Suprapubic skin (tissue), 4 donors: ENCODE measurements at regions not wholly inside any gene's neighbourhood (a gene's known extent, or its start where the extent isn't known, plus 50 kb on each side); places are given as distances from the start of the nearest gene placed in this dataset.

Experiments
- DNase-seq, 2 donors: peaks; one replicate each; pipeline ENCODE4 v3.0.0-alpha.2; 2019; ENCODE audit warnings: low spot score in 2 of 2
- H3K27ac ChIP-seq: fragments of 200-600 bp; sonication (generic); one replicate; pipeline ENCODE4 v1.5.1; 2019
- H3K27me3 ChIP-seq: fragments of 200-600 bp; sonication (generic); one replicate; pipeline ENCODE4 v1.5.1; 2019
- H3K36me3 ChIP-seq: fragments of 200-600 bp; sonication (generic); one replicate; pipeline ENCODE4 v1.5.1; 2019
- H3K4me1 ChIP-seq: fragments of 200-600 bp; sonication (generic); one replicate; pipeline ENCODE4 v1.5.1; 2019
- H3K4me3 ChIP-seq: fragments of 200-600 bp; sonication (generic); one replicate; pipeline ENCODE4 v1.5.1; 2019; ENCODE audit warnings: mild to moderate bottlenecking
- H3K9me3 ChIP-seq: fragments of 200-600 bp; sonication (generic); one replicate; pipeline ENCODE4 v1.5.1; 2019
- CTCF ChIP-seq, 2 donors: fragments of 200-600 bp in 1 of 2; fragments of 450-650 bp in 1 of 2; sonication (generic) in 1 of 2; IDR thresholded peaks; one replicate each; pipeline ENCODE4 v1.5.1; 2016 to 2019; ENCODE audit warnings: antibody characterized with exemption in 2 of 2, mild to moderate bottlenecking in 1 of 2, moderate library complexity in 1 of 2
- EP300 ChIP-seq: sonication (generic); formaldehyde crosslinking; IDR thresholded peaks from one replicate; pipeline ENCODE4 v1.6.1; 2017; ENCODE audit warnings: antibody characterized with exemption
- POLR2A ChIP-seq, 2 donors: fragments of 450-650 bp; IDR thresholded peaks; one replicate each; pipeline ENCODE4 v1.6.1; 2017; ENCODE audit warnings: antibody characterized with exemption in 2 of 2, mild to moderate bottlenecking in 2 of 2, moderate library complexity in 2 of 2
- POLR2AphosphoS5 ChIP-seq, 3 donors: sonication (generic); formaldehyde crosslinking; IDR thresholded peaks; one replicate each; pipeline ENCODE4 v1.6.1; 2017; ENCODE audit warnings: antibody characterized with exemption in 3 of 3
- WGBS: methylation state at CpG from one replicate; pipeline ENCODE4 v1.1.5; 2018; 5-methylcytosine and 5-hydroxymethylcytosine counted together

- DNase-seq: no peak
Measured at GRCh38 chr6:65852369-65852852, 145.4 kb upstream of the EYS start.

DNA sequence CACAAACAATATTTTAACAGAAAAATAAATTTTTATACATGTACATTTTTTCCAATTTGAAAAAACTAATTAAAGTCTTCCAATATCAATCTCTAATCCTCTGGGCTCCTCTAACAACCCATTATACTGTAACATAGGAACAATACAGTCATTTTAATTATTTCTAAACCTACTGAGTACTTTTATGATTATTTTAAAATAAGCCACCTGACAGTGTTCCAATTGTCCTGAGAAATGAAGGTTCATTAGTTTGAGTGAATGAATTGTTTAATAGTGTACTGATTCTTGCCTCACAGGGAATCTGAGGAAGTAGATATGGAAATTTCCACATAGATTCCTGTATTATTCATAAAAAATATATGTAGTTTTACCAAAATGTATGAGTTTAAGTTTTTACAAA is 123.1 kb upstream of the EYS start:
- Histone ChIP-seq H3K27ac (no peak overlapping the region), H3K36me3 (no peaks in the 10 kb centered on the region), H3K4me3 (no peak overlapping the region), H3K27me3 (no peaks in the 10 kb centered on the region), H3K9me3 (no peaks in the 10 kb centered on the region), H3K4me1 (no peaks in the 10 kb centered on the region)
- TF ChIP-seq POLR2A (IDR thresholded peaks at IDR 0.05): no peak
- no peak for TF ChIP-seq POLR2AphosphoS5 (IDR thresholded peaks at IDR 0.05)
- no peak for TF ChIP-seq CTCF (IDR thresholded peaks at IDR 0.05)
- no peak for TF ChIP-seq EP300
- DNase-seq: no peak

More at GRCh38 chr6:65852369-65852852, 145.4 kb upstream of the EYS start:
- Histone ChIP-seq H3K9me3 (no peaks in the 10 kb centered on the region), H3K36me3 (no peaks in the 10 kb centered on the region), H3K27me3 (no peaks in the 10 kb centered on the region), H3K4me1 (no peaks in the 10 kb centered on the region), H3K27ac (no peak overlapping the region), H3K4me3 (no peak overlapping the region)
- TF ChIP-seq EP300 (no peak), CTCF (IDR thresholded peaks at IDR 0.05) (no peak), POLR2A (IDR thresholded peaks at IDR 0.05) (no peak), POLR2AphosphoS5 (IDR thresholded peaks at IDR 0.05) (no peak)
- WGBS: 84% methylated on average over 2 of the region's 2 CpGs

DNA sequence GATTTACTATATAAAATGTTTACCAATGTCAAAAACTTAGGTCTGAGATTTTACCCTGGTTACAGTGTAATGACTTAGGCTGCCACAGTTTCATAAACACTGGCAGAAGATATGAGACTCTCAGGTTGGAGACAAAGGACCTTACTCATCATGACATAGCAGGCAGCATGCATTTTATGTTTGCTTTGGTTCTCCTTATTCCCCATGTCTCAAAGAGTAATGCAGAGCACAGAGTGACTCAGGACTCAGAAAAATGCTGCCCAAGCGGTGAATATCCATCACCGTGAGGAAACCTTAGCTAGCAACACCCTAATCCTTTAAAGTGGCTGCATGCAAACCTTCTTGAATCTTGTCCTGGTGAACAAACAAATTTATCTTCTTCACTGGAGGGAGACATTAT is 112.1 kb upstream of the EYS start:
- WGBS: 83% methylated on average over 2 of the region's 2 CpGs
- Histone ChIP-seq H3K27me3 (no peaks in the 10 kb centered on the region), H3K36me3 (no peaks in the 10 kb centered on the region), H3K4me1 (no peaks in the 10 kb centered on the region), H3K9me3 (no peaks in the 10 kb centered on the region), H3K27ac (no peak overlapping the region), H3K4me3 (no peak overlapping the region)
- TF ChIP-seq EP300: no peak
- no peak for TF ChIP-seq POLR2A (IDR thresholded peaks at IDR 0.05)
- TF ChIP-seq CTCF (IDR thresholded peaks at IDR 0.05): no peak
- TF ChIP-seq POLR2AphosphoS5 (IDR thresholded peaks at IDR 0.05): no peak
- no peak for DNase-seq

GRCh38 chr6:65818576-65818975 is 111.5 kb upstream of the EYS start:
- Histone ChIP-seq H3K4me3 (no peak overlapping the region), H3K27me3 (no peaks in the 10 kb centered on the region), H3K36me3 (no peaks in the 10 kb centered on the region), H3K27ac (no peak overlapping the region), H3K4me1 (no peaks in the 10 kb centered on the region), H3K9me3 (no peaks in the 10 kb centered on the region)
- no peak for DNase-seq
- 90% methylated on average over 5 of the region's 5 CpGs for WGBS
- TF ChIP-seq POLR2AphosphoS5 (IDR thresholded peaks at IDR 0.05) (no peak), EP300 (no peak), CTCF (IDR thresholded peaks at IDR 0.05) (no peak), POLR2A (IDR thresholded peaks at IDR 0.05) (no peak)

DNA sequence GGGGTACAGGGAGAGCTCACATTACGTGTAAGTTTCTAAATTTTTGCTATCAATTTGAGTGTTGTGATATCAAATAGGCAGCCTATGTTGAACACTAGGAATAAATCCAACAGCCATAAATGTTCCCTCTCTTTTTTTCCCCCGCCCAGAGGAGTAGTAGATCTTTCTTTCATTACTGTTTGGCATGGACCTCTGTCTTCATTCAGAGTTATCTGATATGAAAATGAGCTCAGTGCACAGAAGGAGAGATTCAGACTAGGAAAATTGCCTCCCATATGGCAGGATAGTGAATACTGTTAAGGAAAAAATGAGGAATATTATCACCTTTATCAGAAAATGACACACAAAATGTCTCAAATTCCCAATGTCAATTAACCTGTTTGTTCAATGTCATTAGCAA is 110.0 kb upstream of the EYS start:
- 50% methylated on average over 2 of the region's 2 CpGs for WGBS
- no peak for DNase-seq
- TF ChIP-seq POLR2A (IDR thresholded peaks at IDR 0.05): no peak
- no peak for TF ChIP-seq EP300
- no peak for TF ChIP-seq POLR2AphosphoS5 (IDR thresholded peaks at IDR 0.05)
- TF ChIP-seq CTCF (IDR thresholded peaks at IDR 0.05): no peak
- Histone ChIP-seq H3K27ac (no peak overlapping the region), H3K9me3 (no peaks in the 10 kb centered on the region), H3K36me3 (no peaks in the 10 kb centered on the region), H3K27me3 (no peaks in the 10 kb centered on the region), H3K4me3 (no peak overlapping the region), H3K4me1 (no peaks in the 10 kb centered on the region)
